Neural progenitor cell (in vitro differentiated cells): ENCODE measurements at regions not wholly inside any gene's neighbourhood (a gene's known extent, or its start where the extent isn't known, plus 50 kb on each side); places are given as distances from the start of the nearest gene placed in this dataset.

Source experiments
- EZH2 ChIP-seq: fragments of 200-600 bp; sonication (generic); IDR thresholded peaks from 2 replicates; pipeline ENCODE4 v1.6.1; 2017; ENCODE audit warnings: antibody characterized with exemption, mild to moderate bottlenecking, moderate library complexity
- EZH2phosphoT487 ChIP-seq: fragments of 200-600 bp; sonication (generic); IDR thresholded peaks from 2 replicates; pipeline ENCODE4 v1.6.1; 2017; ENCODE audit warnings: antibody characterized with exemption
- TF ChIP-seq, protein P1 (sequence below): fragments of 200-600 bp; sonication (generic); IDR thresholded peaks from 2 replicates; pipeline ENCODE4 v1.5.1; 2017; ENCODE audit warnings: antibody characterized with exemption, mild to moderate bottlenecking

DNA sequence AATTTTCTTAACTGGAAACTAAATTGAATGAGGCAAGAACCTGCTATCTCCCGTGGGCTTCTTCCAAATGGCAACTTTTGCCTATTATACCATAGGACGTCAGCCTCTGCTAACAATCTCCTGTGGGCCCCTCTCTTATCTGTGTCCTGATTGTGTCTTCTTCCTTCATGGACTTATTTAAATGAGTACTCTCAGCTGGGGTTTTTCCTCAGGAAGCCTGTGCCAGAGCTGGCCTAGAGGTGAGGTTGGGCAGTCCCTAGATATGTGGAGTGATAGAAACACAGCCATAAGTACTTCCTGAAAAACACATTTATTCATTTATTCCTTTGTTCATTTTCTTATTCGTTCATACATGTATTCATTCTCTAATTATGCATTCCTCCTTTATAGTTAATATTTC is 712.5 kb upstream of the SLIT2 start:
- TF ChIP-seq, protein P1, sequence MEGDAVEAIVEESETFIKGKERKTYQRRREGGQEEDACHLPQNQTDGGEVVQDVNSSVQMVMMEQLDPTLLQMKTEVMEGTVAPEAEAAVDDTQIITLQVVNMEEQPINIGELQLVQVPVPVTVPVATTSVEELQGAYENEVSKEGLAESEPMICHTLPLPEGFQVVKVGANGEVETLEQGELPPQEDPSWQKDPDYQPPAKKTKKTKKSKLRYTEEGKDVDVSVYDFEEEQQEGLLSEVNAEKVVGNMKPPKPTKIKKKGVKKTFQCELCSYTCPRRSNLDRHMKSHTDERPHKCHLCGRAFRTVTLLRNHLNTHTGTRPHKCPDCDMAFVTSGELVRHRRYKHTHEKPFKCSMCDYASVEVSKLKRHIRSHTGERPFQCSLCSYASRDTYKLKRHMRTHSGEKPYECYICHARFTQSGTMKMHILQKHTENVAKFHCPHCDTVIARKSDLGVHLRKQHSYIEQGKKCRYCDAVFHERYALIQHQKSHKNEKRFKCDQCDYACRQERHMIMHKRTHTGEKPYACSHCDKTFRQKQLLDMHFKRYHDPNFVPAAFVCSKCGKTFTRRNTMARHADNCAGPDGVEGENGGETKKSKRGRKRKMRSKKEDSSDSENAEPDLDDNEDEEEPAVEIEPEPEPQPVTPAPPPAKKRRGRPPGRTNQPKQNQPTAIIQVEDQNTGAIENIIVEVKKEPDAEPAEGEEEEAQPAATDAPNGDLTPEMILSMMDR = no peak
- TF ChIP-seq EZH2 (no peak), EZH2phosphoT487 (no peak)
